Brain microvascular endothelial cell (primary cell): ENCODE measurements at regions not wholly inside any gene's neighbourhood (a gene's known extent, or its start where the extent isn't known, plus 50 kb on each side); places are given as distances from the start of the nearest gene placed in this dataset.

Source experiments
- DNase-seq: peaks from one replicate; pipeline ENCODE4 v3.0.0-alpha.2; 2020
- H3K27ac ChIP-seq: fragments of 250-450 bp; sonication (Bioruptor Pico); 2 replicates; pipeline ENCODE4 v1.5.1; 2020; ENCODE audit warnings: mild to moderate bottlenecking, moderate library complexity
- H3K27me3 ChIP-seq: fragments of 250-450 bp; sonication (Bioruptor Pico); replicated peaks from 2 replicates; pipeline ENCODE4 v1.5.1; 2020; ENCODE audit warnings: mild to moderate bottlenecking
- H3K36me3 ChIP-seq: fragments of 250-450 bp; sonication (Bioruptor Pico); replicated peaks from 2 replicates; pipeline ENCODE4 v1.5.1; 2020; ENCODE audit warnings: mild to moderate bottlenecking
- H3K4me3 ChIP-seq: 2 replicates; pipeline ENCODE4 v1.5.1; 2011; ENCODE audit warnings: low read depth, mild to moderate bottlenecking, control low read depth, low read length, moderate library complexity
- CTCF ChIP-seq: IDR thresholded peaks from 2 replicates; pipeline ENCODE4 v1.5.1; 2011; ENCODE audit warnings: low read depth, mild to moderate bottlenecking, moderate library complexity, low read length, control low read depth, inconsistent platforms; ENCODE audit errors: missing control alignments
- in situ Hi-C: cut with HindIII; loops from 2 replicates; pipeline ENCODE4 v1.10.0; 2017; ENCODE audit warnings: low sequenced_read_pairs, low pct_ligation_motif_present

- no peaks in the 10 kb centered on the region for H3K27me3 ChIP-seq
- no peak overlapping the region for H3K4me3 ChIP-seq
- TF ChIP-seq CTCF = no peak
- in situ Hi-C loops = no loop called here
- DNase-seq = no peak
- no peak overlapping the region for H3K27ac ChIP-seq
- no peaks in the 10 kb centered on the region for H3K36me3 ChIP-seq
These were observed 948.4 kb downstream of the MRPL39 start for GRCh38 chr21:24658926-24659325.

- in situ Hi-C loops = no loop called here
- no peak overlapping the region for H3K4me3 ChIP-seq
- H3K27me3 ChIP-seq = no peaks in the 10 kb centered on the region
- no peak for DNase-seq
- TF ChIP-seq CTCF = no peak
- H3K27ac ChIP-seq = no peak overlapping the region
- no peaks in the 10 kb centered on the region for H3K36me3 ChIP-seq
These were observed 949.3 kb downstream of the MRPL39 start for GRCh38 chr21:24658026-24658425.

- Histone ChIP-seq H3K27me3 (no peaks in the 10 kb centered on the region), H3K4me3 (no peak overlapping the region), H3K36me3 (no peaks in the 10 kb centered on the region), H3K27ac (no peak overlapping the region)
- TF ChIP-seq CTCF = no peak
- in situ Hi-C loops = no loop called here
- no peak for DNase-seq
These were observed 957.6 kb downstream of the MRPL39 start for GRCh38 chr21:24649691-24650090.

- H3K27ac ChIP-seq = no peak overlapping the region
- no peaks in the 10 kb centered on the region for H3K36me3 ChIP-seq
- H3K27me3 ChIP-seq = no peaks in the 10 kb centered on the region
- no peak overlapping the region for H3K4me3 ChIP-seq
- no peak for DNase-seq
- TF ChIP-seq CTCF = no peak
- in situ Hi-C loops = no loop called here
These were observed 970.6 kb downstream of the MRPL39 start for GRCh38 chr21:24636696-24637095.

GRCh38 chr21:24634749-24635148 lies 972.5 kb downstream of the MRPL39 start:
- Histone ChIP-seq H3K27me3 (no peaks in the 10 kb centered on the region), H3K27ac (no peak overlapping the region), H3K4me3 (no peak overlapping the region), H3K36me3 (no peaks in the 10 kb centered on the region)
- TF ChIP-seq CTCF = no peak
- in situ Hi-C loops = no loop called here
- no peak for DNase-seq

GRCh38 chr21:24628536-24628935 lies 978.7 kb downstream of the MRPL39 start:
- in situ Hi-C loops = no loop called here
- no peak for DNase-seq
- TF ChIP-seq CTCF = no peak

More at GRCh38 chr21:24628536-24628935, 978.7 kb downstream of the MRPL39 start:
- Histone ChIP-seq H3K36me3 (no peaks in the 10 kb centered on the region), H3K27me3 (no peaks in the 10 kb centered on the region), H3K27ac (no peak overlapping the region), H3K4me3 (no peak overlapping the region)
